ENCODE measurements at regions not wholly inside any gene's neighbourhood (a gene's known extent, or its start where the extent isn't known, plus 50 kb on each side); places are given as distances from the start of the nearest gene placed in this dataset.

GRCh38 chr5:145340099-145340498 is 495.0 kb downstream of the PRELID2 start:
- no peak overlapping the region for H3K4me3 ChIP-seq (ENCODE audit: low read depth, low read length)
- H3K27me3 ChIP-seq (ENCODE audit: control insufficient read depth, insufficient read depth, low read length) = no peaks in the 10 kb centered on the region
- H3K36me3 ChIP-seq (ENCODE audit: control insufficient read depth, insufficient read depth, low read length) = no peaks in the 10 kb centered on the region
- no peak overlapping the region for H3K9ac ChIP-seq (ENCODE audit: low read depth, low read length)
- no peak overlapping the region for H3K27ac ChIP-seq (ENCODE audit: low read depth, low read length)
- no peaks in the 10 kb centered on the region; the same call in 1 of the 2 replicates for H3K9me3 ChIP-seq (ENCODE audit: control insufficient read depth, insufficient read depth, low read length)
- H3K4me1 ChIP-seq (ENCODE audit: control insufficient read depth, insufficient read depth, low read length) = no peaks in the 10 kb centered on the region

GRCh38 chr5:145324767-145325479 is 510.2 kb downstream of the PRELID2 start:
- H3K9me3 ChIP-seq (ENCODE audit: control insufficient read depth, insufficient read depth, low read length) = no peaks in the 10 kb centered on the region
- H3K4me3 ChIP-seq (ENCODE audit: low read depth, low read length) = no peak overlapping the region
- H3K27ac ChIP-seq (ENCODE audit: low read depth, low read length) = no peak overlapping the region
- H3K9ac ChIP-seq (ENCODE audit: low read depth, low read length) = no peak overlapping the region
- H3K36me3 ChIP-seq (ENCODE audit: control insufficient read depth, insufficient read depth, low read length) = no peaks in the 10 kb centered on the region
- no peaks in the 10 kb centered on the region for H3K27me3 ChIP-seq (ENCODE audit: control insufficient read depth, insufficient read depth, low read length)
- H3K4me1 ChIP-seq (ENCODE audit: control insufficient read depth, insufficient read depth, low read length) = no peaks in the 10 kb centered on the region

- H3K9ac ChIP-seq (ENCODE audit: low read depth, low read length) = no peak overlapping the region
- H3K4me3 ChIP-seq (ENCODE audit: low read depth, low read length) = no peak overlapping the region
- no peaks in the 10 kb centered on the region for H3K4me1 ChIP-seq (ENCODE audit: control insufficient read depth, insufficient read depth, low read length)
- H3K9me3 ChIP-seq (ENCODE audit: control insufficient read depth, insufficient read depth, low read length) = no peaks in the 10 kb centered on the region
- no peak overlapping the region for H3K27ac ChIP-seq (ENCODE audit: low read depth, low read length)
- no peaks in the 10 kb centered on the region for H3K36me3 ChIP-seq (ENCODE audit: control insufficient read depth, insufficient read depth, low read length)
- no peaks in the 10 kb centered on the region for H3K27me3 ChIP-seq (ENCODE audit: control insufficient read depth, insufficient read depth, low read length)
Observed at GRCh38 chr5:145324101-145324500, 511.0 kb downstream of the PRELID2 start.

GRCh38 chr5:145316282-145316681 is 518.9 kb downstream of the PRELID2 start:
- Histone ChIP-seq H3K4me3 (ENCODE audit: low read depth, low read length) (no peak overlapping the region), H3K27me3 (ENCODE audit: control insufficient read depth, insufficient read depth, low read length) (no peaks in the 10 kb centered on the region), H3K9me3 (ENCODE audit: control insufficient read depth, insufficient read depth, low read length) (no peaks in the 10 kb centered on the region), H3K27ac (ENCODE audit: low read depth, low read length) (no peak overlapping the region), H3K36me3 (ENCODE audit: control insufficient read depth, insufficient read depth, low read length) (no peaks in the 10 kb centered on the region), H3K9ac (ENCODE audit: low read depth, low read length) (no peak overlapping the region), H3K4me1 (ENCODE audit: control insufficient read depth, insufficient read depth, low read length) (no peaks in the 10 kb centered on the region)

- no peak overlapping the region for H3K4me3 ChIP-seq (ENCODE audit: low read depth, low read length)
- no peaks in the 10 kb centered on the region for H3K9me3 ChIP-seq (ENCODE audit: control insufficient read depth, insufficient read depth, low read length)
- H3K4me1 ChIP-seq (ENCODE audit: control insufficient read depth, insufficient read depth, low read length) = no peaks in the 10 kb centered on the region
- H3K9ac ChIP-seq (ENCODE audit: low read depth, low read length) = no peak overlapping the region
- no peaks in the 10 kb centered on the region for H3K36me3 ChIP-seq (ENCODE audit: control insufficient read depth, insufficient read depth, low read length)
- no peaks in the 10 kb centered on the region for H3K27me3 ChIP-seq (ENCODE audit: control insufficient read depth, insufficient read depth, low read length)
- no peak overlapping the region for H3K27ac ChIP-seq (ENCODE audit: low read depth, low read length)
Observed at GRCh38 chr5:145307866-145308382, 527.2 kb downstream of the PRELID2 start.

- Histone ChIP-seq H3K27ac (ENCODE audit: low read depth, low read length) (no peak overlapping the region), H3K9me3 (ENCODE audit: control insufficient read depth, insufficient read depth, low read length) (no peaks in the 10 kb centered on the region), H3K27me3 (ENCODE audit: control insufficient read depth, insufficient read depth, low read length) (no peaks in the 10 kb centered on the region), H3K4me1 (ENCODE audit: control insufficient read depth, insufficient read depth, low read length) (no peaks in the 10 kb centered on the region; the same call in 1 of the 2 replicates), H3K4me3 (ENCODE audit: low read depth, low read length) (no peak overlapping the region), H3K36me3 (ENCODE audit: control insufficient read depth, insufficient read depth, low read length) (no peaks in the 10 kb centered on the region), H3K9ac (ENCODE audit: low read depth, low read length) (no peak overlapping the region)
Observed at GRCh38 chr5:145295236-145295835, 539.8 kb downstream of the PRELID2 start.

GRCh38 chr5:145294331-145294730 is 540.8 kb downstream of the PRELID2 start:
- H3K9ac ChIP-seq (ENCODE audit: low read depth, low read length) = no peak overlapping the region
- H3K27me3 ChIP-seq (ENCODE audit: control insufficient read depth, insufficient read depth, low read length) = no peaks in the 10 kb centered on the region
- no peak overlapping the region for H3K27ac ChIP-seq (ENCODE audit: low read depth, low read length)
- H3K9me3 ChIP-seq (ENCODE audit: control insufficient read depth, insufficient read depth, low read length) = no peaks in the 10 kb centered on the region
- H3K4me1 ChIP-seq (ENCODE audit: control insufficient read depth, insufficient read depth, low read length) = no peaks in the 10 kb centered on the region; the same call in 1 of the 2 replicates
- H3K36me3 ChIP-seq (ENCODE audit: control insufficient read depth, insufficient read depth, low read length) = no peaks in the 10 kb centered on the region
- no peak overlapping the region for H3K4me3 ChIP-seq (ENCODE audit: low read depth, low read length)

- H3K36me3 ChIP-seq (ENCODE audit: control insufficient read depth, insufficient read depth, low read length) = no peaks in the 10 kb centered on the region
- H3K27ac ChIP-seq (ENCODE audit: low read depth, low read length) = no peak overlapping the region
- no peak overlapping the region for H3K9ac ChIP-seq (ENCODE audit: low read depth, low read length)
- no peak overlapping the region for H3K4me3 ChIP-seq (ENCODE audit: low read depth, low read length)
- H3K4me1 ChIP-seq (ENCODE audit: control insufficient read depth, insufficient read depth, low read length) = no peaks in the 10 kb centered on the region; the same call in 1 of the 2 replicates
- H3K27me3 ChIP-seq (ENCODE audit: control insufficient read depth, insufficient read depth, low read length) = no peaks in the 10 kb centered on the region
- H3K9me3 ChIP-seq (ENCODE audit: control insufficient read depth, insufficient read depth, low read length) = no peaks in the 10 kb centered on the region
Observed at GRCh38 chr5:145293716-145294115, 541.4 kb downstream of the PRELID2 start.

- H3K9ac ChIP-seq (ENCODE audit: low read depth, low read length) = no peak overlapping the region
- no peak overlapping the region for H3K27ac ChIP-seq (ENCODE audit: low read depth, low read length)
- H3K36me3 ChIP-seq (ENCODE audit: control insufficient read depth, insufficient read depth, low read length) = no peaks in the 10 kb centered on the region
- no peak overlapping the region for H3K4me3 ChIP-seq (ENCODE audit: low read depth, low read length)
- H3K9me3 ChIP-seq (ENCODE audit: control insufficient read depth, insufficient read depth, low read length) = no peaks in the 10 kb centered on the region
- no peaks in the 10 kb centered on the region for H3K27me3 ChIP-seq (ENCODE audit: control insufficient read depth, insufficient read depth, low read length)
- H3K4me1 ChIP-seq (ENCODE audit: control insufficient read depth, insufficient read depth, low read length) = no peaks in the 10 kb centered on the region; the same call in 1 of the 2 replicates
Observed at GRCh38 chr5:145292278-145292677, 542.9 kb downstream of the PRELID2 start.

- no peak overlapping the region for H3K9ac ChIP-seq (ENCODE audit: low read depth, low read length)
- H3K4me3 ChIP-seq (ENCODE audit: low read depth, low read length) = no peak overlapping the region
- H3K27ac ChIP-seq (ENCODE audit: low read depth, low read length) = no peak overlapping the region
- no peaks in the 10 kb centered on the region for H3K27me3 ChIP-seq (ENCODE audit: control insufficient read depth, insufficient read depth, low read length)
- H3K4me1 ChIP-seq (ENCODE audit: control insufficient read depth, insufficient read depth, low read length) = no peaks in the 10 kb centered on the region
- no peaks in the 10 kb centered on the region for H3K9me3 ChIP-seq (ENCODE audit: control insufficient read depth, insufficient read depth, low read length)
- H3K36me3 ChIP-seq (ENCODE audit: control insufficient read depth, insufficient read depth, low read length) = no peaks in the 10 kb centered on the region
Observed at GRCh38 chr5:145283141-145283810, 551.9 kb downstream of the PRELID2 start.

- Histone ChIP-seq H3K4me1 (ENCODE audit: control insufficient read depth, insufficient read depth, low read length) (no peaks in the 10 kb centered on the region), H3K9ac (ENCODE audit: low read depth, low read length) (no peak overlapping the region), H3K36me3 (ENCODE audit: control insufficient read depth, insufficient read depth, low read length) (no peaks in the 10 kb centered on the region), H3K27ac (ENCODE audit: low read depth, low read length) (no peak overlapping the region), H3K4me3 (ENCODE audit: low read depth, low read length) (no peak overlapping the region), H3K27me3 (ENCODE audit: control insufficient read depth, insufficient read depth, low read length) (no peaks in the 10 kb centered on the region), H3K9me3 (ENCODE audit: control insufficient read depth, insufficient read depth, low read length) (no peaks in the 10 kb centered on the region)
Observed at GRCh38 chr5:145280806-145281205, 554.3 kb downstream of the PRELID2 start.

Measured in HUES48 (cell line).